ENCODE measurements at regions not wholly inside any gene's neighbourhood (a gene's known extent, or its start where the extent isn't known, plus 50 kb on each side); places are given as distances from the start of the nearest gene placed in this dataset.

DNA sequence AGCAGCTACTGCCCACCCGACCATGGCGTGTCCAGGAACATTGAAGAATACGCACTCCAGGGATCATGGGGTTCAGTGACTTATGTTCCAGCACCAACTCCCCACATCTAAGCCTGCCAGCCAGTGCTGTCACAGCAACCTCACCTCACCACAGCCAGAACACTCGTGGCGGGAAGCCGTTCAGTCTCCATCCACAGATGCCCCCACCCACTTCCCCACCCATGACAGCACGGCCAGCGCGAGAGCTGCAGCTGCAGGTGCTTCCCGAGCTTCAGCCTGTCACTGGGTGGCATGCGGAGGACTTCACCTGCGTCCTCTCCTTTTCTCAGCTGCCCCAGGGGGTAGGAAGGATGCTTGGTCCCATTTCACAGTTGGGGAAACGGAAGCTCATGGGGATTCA, 50.3 kb downstream of the RBFOX3 start:
- DNase-seq (ENCODE audit: low read depth, low spot score): no peak
- TF ChIP-seq POLR2AphosphoS5 (IDR thresholded peaks at IDR 0.05; ENCODE audit: insufficient read depth, low read depth, low read length) (no peak), JUN (IDR thresholded peaks at IDR 0.05; ENCODE audit: borderline replicate concordance, insufficient read depth, insufficient read length, low read depth) (no peak)
- H3K9ac ChIP-seq (replicated peaks; ENCODE audit: extremely low read depth, insufficient read depth, low read length): no peak overlapping the region
- H3K4me3 ChIP-seq (replicated peaks in 1 of 3; ENCODE audit: insufficient read depth in 1 of 3, low read depth in 1 of 3, low read length in 3 of 3): no peak overlapping the region
- no peak overlapping the region for H3K4me2 ChIP-seq (ENCODE audit: insufficient read depth, low read length)
- intact Hi-C loops (cut with micrococcal nuclease) (no loop called here), dilution Hi-C loops (cut with MboI; ENCODE audit: extremely low pct_ligation_motif_present, low sequenced_read_pairs) (no loop called here)
- BruUV-seq (replicated peaks): no TSS peak
- no peak for FAIRE-seq
- H2AFZ ChIP-seq (ENCODE audit: low read depth, low read length): no peak overlapping the region
- no peaks in the 10 kb centered on the region for H3K9me3 ChIP-seq (replicated peaks; ENCODE audit: control insufficient read depth, insufficient read depth, low read length)
- H3K4me1 ChIP-seq (ENCODE audit: control insufficient read depth, extremely low read depth, insufficient read depth, low read length): peaks cover 12% of the 10 kb centered on the region
- no peaks in the 10 kb centered on the region for H3K27me3 ChIP-seq (ENCODE audit: control insufficient read depth in 2 of 2, insufficient read depth in 2 of 2, low read length in 2 of 2)
- ChIA-PET POLR2A (no interaction called here), CTCF (no interaction called here)
- H3K79me2 ChIP-seq (ENCODE audit: control insufficient read depth, insufficient read depth, low read length): no peaks in the 10 kb centered on the region
- H4K20me1 ChIP-seq (replicated peaks; ENCODE audit: control insufficient read depth, extremely low read depth, insufficient read depth, low read length): no peaks in the 10 kb centered on the region
- H3K36me3 ChIP-seq (ENCODE audit: control insufficient read depth in 2 of 2, extremely low read depth in 1 of 2, insufficient read depth in 2 of 2, low read length in 2 of 2): no peaks in the 10 kb centered on the region
- H3K9me1 ChIP-seq (replicated peaks; ENCODE audit: control insufficient read depth, extremely low read depth, insufficient read depth, low read length): no peaks in the 10 kb centered on the region
- H3K27ac ChIP-seq (ENCODE audit: insufficient read depth, low read depth, low read length): no peak overlapping the region

DNA sequence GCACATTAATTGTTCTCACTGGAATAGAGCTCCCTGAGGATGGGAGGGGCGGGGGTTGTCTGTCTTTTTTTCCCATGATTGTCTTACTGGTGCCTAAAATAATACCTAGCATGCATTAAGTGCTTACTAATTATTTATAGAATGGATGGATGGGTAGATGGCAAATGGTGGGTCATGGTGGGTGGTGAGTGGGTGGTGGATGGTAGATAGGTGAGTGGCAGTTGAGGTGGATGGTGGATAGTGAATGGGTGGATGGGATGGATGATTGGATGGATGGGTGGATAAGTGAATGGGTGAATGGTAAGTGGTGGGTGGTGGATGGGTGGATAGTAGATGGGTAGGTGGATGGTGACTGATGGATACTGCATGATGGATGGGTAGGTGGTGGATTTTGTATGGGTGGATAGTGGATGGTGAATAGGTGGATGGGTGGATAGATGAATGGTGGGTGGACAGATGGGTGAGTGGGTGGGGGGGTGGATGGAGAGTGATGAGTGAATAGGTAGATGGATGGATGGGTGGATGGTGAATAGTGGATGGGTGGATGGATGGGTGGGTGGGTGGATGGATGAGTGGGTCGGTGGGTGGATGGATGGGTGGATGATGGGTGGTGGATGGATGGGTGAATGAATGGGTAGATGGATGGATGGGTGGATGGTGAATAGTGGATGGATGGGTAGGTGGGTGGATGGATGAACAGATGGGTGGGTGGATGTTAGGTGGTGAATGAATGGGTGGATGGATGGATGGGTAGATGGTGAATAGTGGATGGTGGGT, 51.6 kb downstream of the RBFOX3 start:
- FAIRE-seq (no peak), DNase-seq (ENCODE audit: low read depth, low spot score) (no peak)
- H3K9me1 ChIP-seq (replicated peaks; ENCODE audit: control insufficient read depth, extremely low read depth, insufficient read depth, low read length): no peaks in the 10 kb centered on the region
- no peak overlapping the region for H3K27ac ChIP-seq (ENCODE audit: insufficient read depth, low read depth, low read length)
- H3K9ac ChIP-seq (replicated peaks; ENCODE audit: extremely low read depth, insufficient read depth, low read length): no peak overlapping the region
- no peaks in the 10 kb centered on the region for H3K79me2 ChIP-seq (ENCODE audit: control insufficient read depth, insufficient read depth, low read length)
- ChIA-PET POLR2A (no interaction called here), CTCF (no interaction called here)
- no peak overlapping the region for H2AFZ ChIP-seq (ENCODE audit: low read depth, low read length)
- peaks cover 12% of the 10 kb centered on the region for H3K4me1 ChIP-seq (ENCODE audit: control insufficient read depth, extremely low read depth, insufficient read depth, low read length)
- no peaks in the 10 kb centered on the region for H3K9me3 ChIP-seq (replicated peaks; ENCODE audit: control insufficient read depth, insufficient read depth, low read length)
- no peak overlapping the region for H3K4me3 ChIP-seq (replicated peaks in 1 of 3; ENCODE audit: insufficient read depth in 1 of 3, low read depth in 1 of 3, low read length in 3 of 3)
- H3K36me3 ChIP-seq (ENCODE audit: control insufficient read depth in 2 of 2, extremely low read depth in 1 of 2, insufficient read depth in 2 of 2, low read length in 2 of 2): no peaks in the 10 kb centered on the region
- no peak overlapping the region for H3K4me2 ChIP-seq (ENCODE audit: insufficient read depth, low read length)
- TF ChIP-seq GATA2 (IDR thresholded peaks at IDR 0.05; ENCODE audit: insufficient read depth, insufficient read length, low read depth, low read length) (no peak), FOS (IDR thresholded peaks at IDR 0.05; ENCODE audit: borderline replicate concordance, insufficient read depth, low read length) (no peak), JUN (IDR thresholded peaks at IDR 0.05; ENCODE audit: borderline replicate concordance, insufficient read depth, insufficient read length, low read depth) (no peak), POLR2AphosphoS5 (IDR thresholded peaks at IDR 0.05; ENCODE audit: insufficient read depth, low read depth, low read length) (no peak), POLR2A (IDR thresholded peaks at IDR 0.05; ENCODE audit: low read depth, low read length) (no peak)
- H3K27me3 ChIP-seq (ENCODE audit: control insufficient read depth in 2 of 2, insufficient read depth in 2 of 2, low read length in 2 of 2): no peaks in the 10 kb centered on the region
- dilution Hi-C loops (cut with MboI; ENCODE audit: extremely low pct_ligation_motif_present, low sequenced_read_pairs): no loop called here
- BruUV-seq (replicated peaks): no TSS peak
- intact Hi-C loops (cut with micrococcal nuclease): no loop called here
- no peaks in the 10 kb centered on the region for H4K20me1 ChIP-seq (replicated peaks; ENCODE audit: control insufficient read depth, extremely low read depth, insufficient read depth, low read length)
